HepG2 (cell line): ENCODE measurements at regions not wholly inside any gene's neighbourhood (a gene's known extent, or its start where the extent isn't known, plus 50 kb on each side); places are given as distances from the start of the nearest gene placed in this dataset.

ENCODE experiments used
- ATAC-seq: fragments of 200-7000 bp; cut with Tn5 transposase; 3 replicates; pipeline ENCODE4 v1.9.1; 2020; ENCODE audit warnings: mild to moderate bottlenecking, moderate library complexity
- BruUV-seq: library from RNA; stranded (reverse); fragments of 400-500 nt; replicated peaks from 2 replicates; lab custom pipeline; 2021; lab: Mats Ljungman, UMichigan
- CTCF ChIA-PET: fragments of 300-600 bp; formaldehyde crosslinking; extraction: SDS; loops from one replicate; lab custom pipeline; 2021; ENCODE audit warnings: low total read pairs, inconsistent platforms, low intra/inter-chr PET ratio; lab: Yijun Ruan, JAX
- POLR2A ChIA-PET: fragments of 350-600 bp; sonication (Branson Sonifier 250); formaldehyde crosslinking; loops from one replicate; lab custom pipeline; 2020; ENCODE audit warnings: antibody characterized with exemption, inconsistent platforms; lab: Yijun Ruan, JAX
- DNase-seq: peaks from one replicate; pipeline ENCODE4 v3.0.0-alpha.2; 2015; ENCODE audit warnings: low spot score
- FAIRE-seq: peaks from 3 replicates; lab custom pipeline; 2011; peaks lifted over from hg19 to GRCh38; lab: Jason Lieb, UNC
- H2AFZ ChIP-seq: one replicate; pipeline ENCODE4 v1.6.1; 2011; ENCODE audit warnings: low read length, inconsistent platforms
- H3K27ac ChIP-seq: fragments of 300-600 bp; 3 replicates; pipeline ENCODE4 v1.8.0; 2011; ENCODE audit warnings: mixed run types, mild to moderate bottlenecking, mixed read lengths, low read length, inconsistent platforms; ENCODE audit not compliant: insufficient read depth; ENCODE audit errors: extremely low read length
- H3K27me3 ChIP-seq, 2 experiments: fragments of 200-600 bp in 1 of 2; 2 replicates in 1 of 2; 3 replicates in 1 of 2; pipeline versions ENCODE4 v1.6.0 to v1.8.0; 2011; ENCODE audit warnings: low read length in 2 of 2, mild to moderate bottlenecking in 2 of 2, moderate library complexity in 2 of 2, inconsistent platforms in 1 of 2; ENCODE audit not compliant: insufficient read depth in 2 of 2, control insufficient read depth in 1 of 2
- H3K36me3 ChIP-seq, 2 experiments: fragments of 200-600 bp in 1 of 2; replicated peaks in 1 of 2; 2 replicates in 1 of 2; 3 replicates in 1 of 2; pipeline versions ENCODE4 v1.5.1 to v1.8.0; 2011; ENCODE audit warnings: low read length in 2 of 2, inconsistent platforms in 1 of 2; ENCODE audit not compliant: insufficient read depth in 2 of 2, control insufficient read depth in 1 of 2
- H3K4me1 ChIP-seq: 2 replicates; pipeline ENCODE4 v1.5.1; 2012; ENCODE audit warnings: low read length, inconsistent platforms; ENCODE audit not compliant: insufficient read depth
- H3K4me2 ChIP-seq: 2 replicates; pipeline ENCODE4 v1.6.0; 2011; ENCODE audit warnings: low read depth, low read length, inconsistent platforms
- H3K4me3 ChIP-seq, 3 experiments: fragments of 200-600 bp in 1 of 3; sonication (generic), shearing (Covaris generic) in 1 of 3; replicated peaks in 1 of 3; 2 replicates each; pipeline ENCODE4 v1.5.1; 2011 to 2016; ENCODE audit warnings: low read length in 3 of 3, inconsistent platforms in 2 of 3, low read depth in 2 of 3, mild to moderate bottlenecking in 2 of 3, control low read depth in 1 of 3, mixed read lengths in 1 of 3; ENCODE audit not compliant: insufficient read depth in 1 of 3
- H3K79me2 ChIP-seq: one replicate; pipeline ENCODE4 v1.6.1; 2011; ENCODE audit warnings: low read length, inconsistent platforms; ENCODE audit not compliant: insufficient read depth
- H3K9ac ChIP-seq: 2 replicates; pipeline ENCODE4 v1.6.0; 2011; ENCODE audit warnings: mild to moderate bottlenecking, low read depth, low read length, inconsistent platforms; ENCODE audit not compliant: insufficient read depth
- H3K9me3 ChIP-seq: 2 replicates; pipeline ENCODE4 v1.5.1; 2012; ENCODE audit warnings: mild to moderate bottlenecking, low read length
- H4K20me1 ChIP-seq: 2 replicates; pipeline ENCODE4 v1.6.0; 2011; ENCODE audit warnings: inconsistent platforms, mild to moderate bottlenecking, low read length, moderate library complexity; ENCODE audit not compliant: insufficient read depth
- FOXK1 ChIP-seq: sonication (generic); formaldehyde crosslinking; IDR thresholded peaks from 2 replicates; pipeline ENCODE4 v1.4.0; 2020; ENCODE audit warnings: low read depth, missing genetic modification reagents, borderline replicate concordance
- GABPA ChIP-seq, 2 experiments: IDR thresholded peaks; 2 replicates each; pipeline ENCODE4 v1.6.1; 2011 to 2016; ENCODE audit warnings: low read depth in 2 of 2, low read length in 1 of 2, missing biosample characterization in 1 of 2, missing genetic modification characterization in 1 of 2
- HMGA1 ChIP-seq: sonication (generic); formaldehyde crosslinking; conservative IDR thresholded peaks from 2 replicates; pipeline ENCODE4 v1.4.0; 2020; ENCODE audit warnings: missing genetic modification reagents
- SP5 ChIP-seq: IDR thresholded peaks from 2 replicates; pipeline ENCODE4 v1.6.1; 2016; ENCODE audit warnings: low read depth, borderline replicate concordance
- ZFP82 ChIP-seq: sonication (generic); formaldehyde crosslinking; IDR thresholded peaks from 2 replicates; pipeline ENCODE4 v1.5.1; 2020; ENCODE audit warnings: mild to moderate bottlenecking, missing genetic modification reagents, borderline replicate concordance
- WGBS: methylation state at CpG from one replicate; pipeline ENCODE4 v1.1.6; 2017; ENCODE audit warnings: low lambda C conversion rate; 5-methylcytosine and 5-hydroxymethylcytosine counted together
- in situ Hi-C: cut with HindIII; loops from 2 replicates; pipeline ENCODE4 v1.10.0; 2017; ENCODE audit warnings: low pct_unique_long_range_greater_than_20kb; ENCODE audit not compliant: extremely low pct_ligation_motif_present
- intact Hi-C: fragments of 100-400 bp; cut with micrococcal nuclease; formaldehyde crosslinking; loops from one replicate; pipeline ENCODE4 v1.10.0; 2022; ENCODE audit not compliant: unreplicated experiment
- TF ChIP-seq, protein P1 (sequence below): sonication (generic); formaldehyde crosslinking; IDR thresholded peaks from 2 replicates; pipeline ENCODE4 v1.8.1; 2023; ENCODE audit warnings: missing genetic modification reagents, mild to moderate bottlenecking, borderline replicate concordance
- TF ChIP-seq, protein P2 (sequence below): sonication (generic); formaldehyde crosslinking; IDR thresholded peaks from 2 replicates; pipeline ENCODE4 v1.4.0; 2020; ENCODE audit warnings: low read depth, mild to moderate bottlenecking, missing genetic modification reagents

DNA sequence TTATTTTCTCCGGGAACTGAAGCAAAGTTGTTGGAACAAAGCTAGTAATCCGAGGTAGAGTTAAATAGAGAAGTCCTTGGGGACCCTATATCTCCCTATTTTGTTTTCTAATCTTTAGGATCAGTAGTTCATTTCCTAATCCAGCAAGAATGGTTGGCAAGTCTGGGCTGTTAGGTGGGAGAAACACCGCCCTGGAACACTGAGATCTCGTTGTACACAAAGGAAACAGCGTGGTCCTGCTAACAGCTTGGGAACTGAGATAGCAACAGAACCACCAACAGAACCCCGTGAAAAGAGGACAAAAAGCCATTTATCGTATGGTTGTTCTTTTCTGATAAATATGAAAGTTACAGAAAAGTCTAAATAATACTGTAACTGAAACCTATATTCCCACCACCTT is 121.9 kb upstream of the CDC42BPA start:
- Histone ChIP-seq H3K4me1 (0 out of 2 replicates have a peak, but pooled peaks cover 6% of the 10 kb centered on the region), H4K20me1 (no peaks in the 10 kb centered on the region), H3K27ac (no peak overlapping the region), H3K9ac (no peak overlapping the region), H3K9me3 (no peaks in the 10 kb centered on the region), H3K27me3 (peaks cover 0 to 17% of the 10 kb centered on the region in 2 experiments; a peak in 1 of 5 replicates), H3K4me3 (no peak overlapping the region), H3K4me2 (no peak overlapping the region), H3K79me2 (no peaks in the 10 kb centered on the region), H3K36me3 (no peaks in the 10 kb centered on the region), H2AFZ (no peak overlapping the region)
- ChIA-PET CTCF (no interaction called here), POLR2A (interaction anchor here (0.6 kb wide), 1 partner anchor 182 kb away, joined by 5 read pairs; no protein-coding TSS in a partner anchor)
- ATAC-seq (no peak), DNase-seq (no peak), FAIRE-seq (no peak)
- TF ChIP-seq, protein P1, sequence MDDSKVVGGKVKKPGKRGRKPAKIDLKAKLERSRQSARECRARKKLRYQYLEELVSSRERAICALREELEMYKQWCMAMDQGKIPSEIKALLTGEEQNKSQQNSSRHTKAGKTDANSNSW = no peak
- TF ChIP-seq, protein P2, sequence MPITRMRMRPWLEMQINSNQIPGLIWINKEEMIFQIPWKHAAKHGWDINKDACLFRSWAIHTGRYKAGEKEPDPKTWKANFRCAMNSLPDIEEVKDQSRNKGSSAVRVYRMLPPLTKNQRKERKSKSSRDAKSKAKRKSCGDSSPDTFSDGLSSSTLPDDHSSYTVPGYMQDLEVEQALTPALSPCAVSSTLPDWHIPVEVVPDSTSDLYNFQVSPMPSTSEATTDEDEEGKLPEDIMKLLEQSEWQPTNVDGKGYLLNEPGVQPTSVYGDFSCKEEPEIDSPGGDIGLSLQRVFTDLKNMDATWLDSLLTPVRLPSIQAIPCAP (CRISPR knock-in tag) = no peak
- TF ChIP-seq GABPA (IDR thresholded peaks at IDR 0.05; ENCODE audit: low read depth, low read length) = no peak
- no peak for TF ChIP-seq GABPA (CRISPR knock-in tag; IDR thresholded peaks at IDR 0.05; ENCODE audit: low read depth)
- no peak for TF ChIP-seq HMGA1 (CRISPR knock-in tag)
- no peak for TF ChIP-seq FOXK1 (CRISPR knock-in tag)
- TF ChIP-seq ZFP82 (CRISPR knock-in tag) = no peak
- TF ChIP-seq SP5 = no peak
- 30% methylated on average over 7 of the region's 7 CpGs for WGBS
- in situ Hi-C loops = no loop called here
- BruUV-seq = no TSS peak
- intact Hi-C loops = no loop called here
